Stimulated activated naive B cell treated with anti-CD40 and anti-IgM and Interleukin-4, amounts not matched to agents 10 μg/mL and 1 μg/mL and 100 μg/mL, for 72 hours (primary cell): ENCODE measurements at regions not wholly inside any gene's neighbourhood (a gene's known extent, or its start where the extent isn't known, plus 50 kb on each side); places are given as distances from the start of the nearest gene placed in this dataset.
A peak's percentile ranks its signal among the peaks of the same experiment; 100 is the strongest.

Experiments used
- ATAC-seq, 2 donors: fragments of 150-1000 bp; cut with Tn5 transposase; replicated peaks; 2 replicates each; pipeline ENCODE4 v1.10.0; 2021; ENCODE audit warnings: moderate library complexity in 1 of 2
- DNase-seq: peaks from one replicate; pipeline ENCODE4 v3.0.0; 2021
- H3K27ac Mint-ChIP-seq: one replicate; pipeline ENCODE4 v1.8.0; 2022; ENCODE audit warnings: mild to moderate bottlenecking, mixed read lengths
- H3K27me3 Mint-ChIP-seq, 2 donors: one replicate each; pipeline ENCODE4 v1.8.0; 2022; ENCODE audit warnings: mixed read lengths in 2 of 2
- H3K36me3 Mint-ChIP-seq, 2 donors: one replicate each; pipeline ENCODE4 v1.8.0; 2022; ENCODE audit warnings: mixed read lengths in 2 of 2, mild to moderate bottlenecking in 1 of 2
- H3K4me1 Mint-ChIP-seq, 2 donors: one replicate each; pipeline ENCODE4 v1.8.0; 2022; ENCODE audit warnings: mixed read lengths in 2 of 2, mild to moderate bottlenecking in 1 of 2
- H3K4me3 Mint-ChIP-seq, 2 donors: one replicate each; pipeline ENCODE4 v1.8.0; 2022; ENCODE audit warnings: mild to moderate bottlenecking in 2 of 2, mixed read lengths in 2 of 2, moderate library complexity in 1 of 2
- H3K9me3 Mint-ChIP-seq, 2 donors: one replicate each; pipeline ENCODE4 v1.8.0; 2022; ENCODE audit warnings: mixed read lengths in 2 of 2, mild to moderate bottlenecking in 1 of 2

GRCh38 chr14:61226015-61226654, 55.0 kb downstream of the TMEM30B start:
- ATAC-seq, result no peak
- Mint-ChIP-seq H3K4me3 (no peak overlapping the region), H3K27me3 (peaks cover 39 to 66% of the 10 kb centered on the region in 2 donors), H3K27ac (no peak overlapping the region), H3K36me3 (no peaks in the 10 kb centered on the region), H3K4me1 (no peaks in the 10 kb centered on the region), H3K9me3 (no peaks in the 10 kb centered on the region)
- DNase-seq, result no peak

- DNase-seq (no peak), ATAC-seq (no peak)
- Mint-ChIP-seq H3K4me1 (no peaks in the 10 kb centered on the region), H3K4me3 (no peak overlapping the region), H3K36me3 (no peaks in the 10 kb centered on the region), H3K27me3 (peaks cover 44 to 66% of the 10 kb centered on the region in 2 donors), H3K9me3 (no peaks in the 10 kb centered on the region), H3K27ac (no peak overlapping the region)
Observed at GRCh38 chr14:61225344-61225743, 55.8 kb downstream of the TMEM30B start.

GRCh38 chr14:61223552-61223951, 57.6 kb downstream of the TMEM30B start:
- no peak for DNase-seq
- no peak overlapping the region for H3K4me3 Mint-ChIP-seq
- H3K4me1 Mint-ChIP-seq, result no peaks in the 10 kb centered on the region
- no peaks in the 10 kb centered on the region for H3K9me3 Mint-ChIP-seq
- H3K27ac Mint-ChIP-seq, result no peak overlapping the region
- no peak for ATAC-seq
- H3K36me3 Mint-ChIP-seq, result no peaks in the 10 kb centered on the region
- H3K27me3 Mint-ChIP-seq, result peaks cover 44 to 65% of the 10 kb centered on the region in 2 donors

GRCh38 chr14:61222388-61222787, 58.8 kb downstream of the TMEM30B start:
- Mint-ChIP-seq H3K4me3 (no peak overlapping the region), H3K4me1 (no peaks in the 10 kb centered on the region), H3K27me3 (peaks cover 44 to 73% of the 10 kb centered on the region in 2 donors), H3K36me3 (no peaks in the 10 kb centered on the region), H3K27ac (no peak overlapping the region), H3K9me3 (no peaks in the 10 kb centered on the region)
- DNase-seq (no peak), ATAC-seq (no peak)

DNA sequence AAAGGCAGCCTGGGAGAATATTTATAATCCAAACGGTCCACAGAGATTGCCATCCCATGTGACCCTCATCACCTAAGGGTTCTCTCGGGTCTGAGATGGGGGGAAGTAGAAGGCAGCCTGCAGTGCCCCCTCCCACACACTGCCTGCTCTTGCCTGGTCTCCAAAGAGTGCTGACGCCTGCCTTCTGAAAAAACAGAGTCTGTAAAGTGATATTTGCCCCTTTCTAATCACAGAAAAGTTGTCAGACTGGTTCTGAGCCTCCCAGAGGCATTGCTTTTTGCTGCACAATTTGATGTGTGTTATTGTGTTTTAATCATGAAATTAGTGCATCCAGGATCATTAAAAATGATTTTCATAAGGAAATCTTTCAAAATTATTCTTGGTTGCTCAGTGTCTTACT, 59.2 kb downstream of the TMEM30B start:
- H3K27me3 Mint-ChIP-seq, result peaks cover 44 to 74% of the 10 kb centered on the region in 2 donors
- no peak for ATAC-seq

DNA sequence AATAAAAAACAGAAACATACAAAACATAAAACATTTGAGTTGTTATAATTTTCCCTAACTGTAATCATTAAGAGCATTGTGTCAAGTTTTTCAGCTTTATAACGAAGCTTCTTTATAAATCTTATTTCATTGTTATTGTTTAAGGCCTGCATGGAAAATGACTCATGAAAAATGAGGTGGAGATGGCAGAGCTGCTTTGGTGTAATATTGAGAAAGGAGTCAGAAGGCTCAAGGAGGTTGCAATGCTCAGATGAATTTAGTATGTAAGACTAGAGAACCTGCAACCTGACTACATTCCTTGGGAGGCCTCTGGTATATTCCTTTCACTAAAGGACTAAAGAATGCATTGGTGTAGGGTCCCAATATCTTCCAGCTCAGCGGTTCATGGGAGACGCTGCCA, 61.5 kb downstream of the TMEM30B start:
- H3K27me3 Mint-ChIP-seq, result peaks cover 37 to 58% of the 10 kb centered on the region in 2 donors
- H3K9me3 Mint-ChIP-seq, result no peaks in the 10 kb centered on the region
- ATAC-seq (no peak), DNase-seq (no peak)
- H3K27ac Mint-ChIP-seq, result no peak overlapping the region
- H3K4me3 Mint-ChIP-seq, result no peak overlapping the region
- no peaks in the 10 kb centered on the region for H3K36me3 Mint-ChIP-seq
- no peaks in the 10 kb centered on the region for H3K4me1 Mint-ChIP-seq

More for the DNA sequence above, 59.2 kb downstream of the TMEM30B start:
- Mint-ChIP-seq H3K4me1 (no peaks in the 10 kb centered on the region), H3K27ac (no peak overlapping the region), H3K9me3 (no peaks in the 10 kb centered on the region), H3K36me3 (no peaks in the 10 kb centered on the region), H3K4me3 (no peak overlapping the region)
- DNase-seq, result no peak

DNA sequence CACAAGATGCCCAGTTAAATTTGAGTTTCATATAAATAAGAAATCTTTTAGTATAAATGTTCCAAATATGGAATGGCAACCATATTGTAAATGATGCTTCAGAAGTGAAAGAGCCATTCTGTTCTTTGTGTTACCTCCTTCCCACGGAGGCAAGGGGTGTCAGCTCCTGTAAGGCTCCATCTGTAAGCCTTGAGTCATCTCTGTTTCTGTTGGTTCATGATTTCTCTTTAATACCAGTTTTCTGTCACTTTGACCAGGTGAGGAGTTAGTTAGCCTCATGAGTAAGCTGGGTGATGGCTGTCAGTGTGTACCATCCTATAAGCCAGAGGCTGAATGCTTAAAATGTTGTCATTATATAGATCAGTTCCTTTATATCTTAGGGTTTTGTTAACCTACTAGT, 61.9 kb downstream of the TMEM30B start:
- no peak overlapping the region for H3K27ac Mint-ChIP-seq
- H3K27me3 Mint-ChIP-seq, result peaks cover 33 to 54% of the 10 kb centered on the region in 2 donors
- H3K9me3 Mint-ChIP-seq, result no peaks in the 10 kb centered on the region
- ATAC-seq, result no peak
- no peak overlapping the region for H3K4me3 Mint-ChIP-seq
- H3K36me3 Mint-ChIP-seq, result no peaks in the 10 kb centered on the region
- no peak for DNase-seq
- H3K4me1 Mint-ChIP-seq, result no peaks in the 10 kb centered on the region

DNA sequence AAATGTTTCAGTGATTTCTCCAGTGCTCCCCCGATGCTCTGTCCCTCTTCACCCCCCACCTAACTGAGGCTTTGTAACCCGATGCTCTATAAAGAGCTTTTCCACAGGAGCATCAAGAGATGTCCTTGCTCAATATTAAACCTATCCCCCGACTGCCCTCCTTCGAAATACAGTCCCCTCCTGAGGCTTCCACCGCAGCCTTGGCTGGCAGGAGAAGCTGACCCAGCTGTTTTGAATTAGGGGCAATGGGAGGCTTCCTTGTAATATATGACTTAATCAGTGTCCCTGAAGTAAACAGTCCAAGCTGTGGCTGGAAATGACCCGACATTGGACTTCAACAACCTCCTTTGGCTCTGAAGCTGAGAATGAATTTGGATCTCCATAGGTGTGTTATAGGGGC, 62.4 kb downstream of the TMEM30B start:
- H3K9me3 Mint-ChIP-seq, result no peaks in the 10 kb centered on the region
- no peaks in the 10 kb centered on the region for H3K4me1 Mint-ChIP-seq
- peaks cover 34 to 52% of the 10 kb centered on the region in 2 donors for H3K27me3 Mint-ChIP-seq
- no peaks in the 10 kb centered on the region for H3K36me3 Mint-ChIP-seq
- no peak overlapping the region for H3K4me3 Mint-ChIP-seq
- H3K27ac Mint-ChIP-seq, result no peak overlapping the region
- DNase-seq (no peak), ATAC-seq (no peak)

- Mint-ChIP-seq H3K4me3 (no peak overlapping the region), H3K27ac (no peak overlapping the region), H3K27me3 (peaks cover 35 to 47% of the 10 kb centered on the region in 2 donors), H3K4me1 (no peaks in the 10 kb centered on the region), H3K36me3 (no peaks in the 10 kb centered on the region), H3K9me3 (no peaks in the 10 kb centered on the region)
- no peak for ATAC-seq
- DNase-seq, result no peak
Observed at GRCh38 chr14:61218157-61218556, 63.0 kb downstream of the TMEM30B start.

DNA sequence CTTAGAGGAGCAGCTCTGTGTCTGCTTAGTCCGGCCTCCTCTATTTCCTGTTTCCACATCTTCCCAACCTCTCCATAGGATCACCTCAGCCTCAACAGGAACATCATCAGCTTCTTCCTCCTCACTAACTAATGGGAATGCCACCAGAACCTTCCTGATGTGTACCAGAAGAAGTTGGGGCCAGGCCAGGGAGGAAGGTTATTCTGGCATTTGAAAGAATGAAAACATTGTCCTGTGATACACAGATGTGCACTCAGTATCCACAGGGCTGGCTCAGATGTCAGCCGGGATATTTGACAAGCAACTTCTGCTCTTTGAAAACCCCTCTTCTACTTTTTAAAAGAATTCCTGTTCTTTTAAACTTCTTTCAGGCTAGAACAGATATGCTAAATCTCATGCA, 63.6 kb downstream of the TMEM30B start:
- no peak overlapping the region for H3K27ac Mint-ChIP-seq
- peaks cover 36 to 40% of the 10 kb centered on the region in 2 donors for H3K27me3 Mint-ChIP-seq
- no peaks in the 10 kb centered on the region for H3K9me3 Mint-ChIP-seq
- DNase-seq (no peak), ATAC-seq (no peak)
- no peaks in the 10 kb centered on the region for H3K36me3 Mint-ChIP-seq
- no peaks in the 10 kb centered on the region for H3K4me1 Mint-ChIP-seq
- no peak overlapping the region for H3K4me3 Mint-ChIP-seq

- H3K4me1 Mint-ChIP-seq, result no peaks in the 10 kb centered on the region
- no peak for ATAC-seq
- H3K27ac Mint-ChIP-seq, result no peak overlapping the region
- no peaks in the 10 kb centered on the region for H3K9me3 Mint-ChIP-seq
- DNase-seq, result no peak
- no peaks in the 10 kb centered on the region for H3K36me3 Mint-ChIP-seq
- H3K4me3 Mint-ChIP-seq, result no peak overlapping the region
- H3K27me3 Mint-ChIP-seq, result peaks cover 22% of the 10 kb centered on the region in 2 donors
Observed at GRCh38 chr14:61215222-61216020, 65.7 kb downstream of the TMEM30B start.

DNA sequence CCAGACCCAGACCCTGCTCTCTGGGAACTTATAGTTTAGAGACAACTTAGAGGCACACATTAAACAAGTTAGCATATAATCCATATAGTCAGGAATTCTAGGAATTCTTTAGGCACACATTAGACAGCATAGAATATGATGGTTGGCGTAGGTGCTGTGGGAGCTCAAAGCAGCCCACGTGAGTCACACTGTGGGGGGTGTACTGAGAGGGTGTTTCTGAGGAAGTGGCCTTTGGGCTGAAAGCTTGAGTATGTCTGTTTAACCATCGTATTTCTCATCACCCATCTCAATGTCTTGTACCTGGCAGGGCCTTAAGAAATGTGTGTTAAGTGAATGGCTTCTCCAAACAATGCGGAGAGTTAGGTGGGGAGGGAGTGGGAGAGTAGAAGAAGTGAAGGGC, 67.2 kb downstream of the TMEM30B start:
- H3K27me3 Mint-ChIP-seq, result peaks cover 14 to 15% of the 10 kb centered on the region in 2 donors
- no peaks in the 10 kb centered on the region for H3K4me1 Mint-ChIP-seq
- H3K36me3 Mint-ChIP-seq, result no peaks in the 10 kb centered on the region
- H3K27ac Mint-ChIP-seq, result no peak overlapping the region
- H3K9me3 Mint-ChIP-seq, result no peaks in the 10 kb centered on the region
- no peak overlapping the region for H3K4me3 Mint-ChIP-seq
- DNase-seq (no peak), ATAC-seq (peak in 1 of 2 donors; percentile 46)

DNA sequence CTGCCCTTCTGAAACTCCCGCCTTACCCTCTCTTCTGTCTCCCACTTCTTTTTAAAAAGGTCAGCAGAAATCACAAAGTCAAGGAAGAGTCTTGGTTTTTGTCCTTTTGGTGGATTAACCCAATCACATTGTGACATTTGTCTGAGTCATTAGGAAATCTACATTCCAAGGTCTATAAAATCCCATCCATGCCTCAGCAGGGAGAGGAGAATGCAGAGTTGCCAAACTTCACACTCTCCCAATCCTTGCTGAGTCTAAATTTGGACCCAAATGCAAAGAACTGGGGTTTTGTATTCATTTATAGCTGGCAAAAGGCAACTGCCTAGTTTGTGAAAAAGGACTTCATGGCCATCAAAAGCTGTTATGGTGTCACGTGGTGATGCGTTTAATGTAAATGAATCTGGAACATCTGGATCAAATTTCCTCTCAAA, 67.9 kb downstream of the TMEM30B start:
- DNase-seq (no peak), ATAC-seq (no peak)
- Mint-ChIP-seq H3K4me1 (no peaks in the 10 kb centered on the region), H3K4me3 (no peak overlapping the region), H3K27me3 (peaks cover 9 to 11% of the 10 kb centered on the region in 2 donors), H3K36me3 (no peaks in the 10 kb centered on the region), H3K9me3 (no peaks in the 10 kb centered on the region), H3K27ac (no peak overlapping the region)

DNA sequence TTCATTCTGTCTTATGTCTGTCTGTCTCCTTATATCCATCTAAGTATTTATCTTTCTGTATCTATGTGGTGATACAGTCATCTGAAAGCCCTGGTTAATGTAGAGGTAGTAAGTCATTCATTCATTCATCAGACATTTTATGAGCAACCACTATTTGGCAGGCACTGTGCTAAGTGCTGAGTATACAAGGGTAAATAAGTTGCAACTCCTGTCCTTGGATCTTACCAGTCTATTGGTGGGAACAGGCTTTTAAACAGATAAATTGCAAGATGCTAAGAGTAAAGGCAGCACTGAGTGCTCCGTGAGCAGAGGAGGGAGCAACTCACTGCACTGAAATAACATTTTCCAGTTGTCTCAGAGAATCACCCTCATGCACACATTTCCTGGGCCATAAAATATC, 68.6 kb downstream of the TMEM30B start:
- peaks cover 4 to 11% of the 10 kb centered on the region in 2 donors for H3K27me3 Mint-ChIP-seq
- no peak overlapping the region for H3K27ac Mint-ChIP-seq
- H3K36me3 Mint-ChIP-seq, result no peaks in the 10 kb centered on the region

More for the DNA sequence above, 68.6 kb downstream of the TMEM30B start:
- no peak for DNase-seq
- Mint-ChIP-seq H3K4me3 (no peak overlapping the region), H3K9me3 (no peaks in the 10 kb centered on the region), H3K4me1 (no peaks in the 10 kb centered on the region)
- no peak for ATAC-seq
